Psoas muscle (tissue), 7 donors: ENCODE measurements at regions not wholly inside any gene's neighbourhood (a gene's known extent, or its start where the extent isn't known, plus 50 kb on each side); places are given as distances from the start of the nearest gene placed in this dataset.

Experiments
- ATAC-seq, 4 donors: fragments of 200-7000 bp; cut with Tn5 transposase; one replicate each; pipeline ENCODE4 v1.9.1; 2020; ENCODE audit warnings: moderate library complexity in 3 of 4, mild to moderate bottlenecking in 2 of 4
- DNase-seq, 2 donors: peaks; one replicate each; pipeline ENCODE4 v3.0.0-alpha.2; 2020
- H3K27ac ChIP-seq: fragments of 200-600 bp; one replicate; pipeline ENCODE4 v1.8.0; 2022
- H3K27me3 ChIP-seq, 3 donors: fragments of 200-600 bp in 1 of 3; one replicate each; pipeline versions ENCODE4 v1.6.1 to v1.8.0; 2013 to 2022; ENCODE audit warnings: low read length in 2 of 3, mild to moderate bottlenecking in 2 of 3, moderate library complexity in 1 of 3; ENCODE audit not compliant: insufficient read depth in 3 of 3
- H3K36me3 ChIP-seq, 2 donors: fragments of 200-600 bp in 1 of 2; one replicate each; pipeline versions ENCODE4 v1.6.1 to v1.8.0; 2013 to 2022; ENCODE audit warnings: low read depth in 1 of 2, mild to moderate bottlenecking in 1 of 2, moderate library complexity in 1 of 2; ENCODE audit not compliant: insufficient read depth in 1 of 2
- H3K4me1 ChIP-seq: fragments of 200-600 bp; one replicate; pipeline ENCODE4 v1.8.0; 2022
- H3K4me3 ChIP-seq: fragments of 200-600 bp; one replicate; pipeline ENCODE4 v1.8.0; 2022; ENCODE audit warnings: mild to moderate bottlenecking
- H3K9me3 ChIP-seq: fragments of 200-600 bp; one replicate; pipeline ENCODE4 v1.8.0; 2022
- WGBS, 3 donors: extraction: QIAGEN DNeasy Blood & Tissue Kit; methylation state at CpG; one replicate each; pipeline versions ENCODE4 v1.1.6 to v1.1.7; 2013; 5-methylcytosine and 5-hydroxymethylcytosine counted together
- intact Hi-C, 2 donors: fragments of 100-400 bp; cut with DNase I; formaldehyde crosslinking; loops; one replicate each; pipeline versions ENCODE4 v1.11.0 to v1.14.2; 2022
- TF ChIP-seq, protein P1 (sequence below): fragments of 200-600 bp; IDR thresholded peaks from one replicate; pipeline ENCODE4 v1.8.0; 2022; ENCODE audit warnings: antibody characterized with exemption
- donor health status: healthy with polysubstance abuse.
- donor health status: DM: no; HTN: no; CAD: no; lungs with moderate emphysema.
- donor health status: Bipolar disorder and iron deficiency.
- donor health status: healthy.
- donor health status: DM: yes; HTN: yes; CAD: no.
- donor health status: DM: no; HTN: no; CAD: no.
- donor health status: DM: yes; HTN: yes; CAD: no.

DNA sequence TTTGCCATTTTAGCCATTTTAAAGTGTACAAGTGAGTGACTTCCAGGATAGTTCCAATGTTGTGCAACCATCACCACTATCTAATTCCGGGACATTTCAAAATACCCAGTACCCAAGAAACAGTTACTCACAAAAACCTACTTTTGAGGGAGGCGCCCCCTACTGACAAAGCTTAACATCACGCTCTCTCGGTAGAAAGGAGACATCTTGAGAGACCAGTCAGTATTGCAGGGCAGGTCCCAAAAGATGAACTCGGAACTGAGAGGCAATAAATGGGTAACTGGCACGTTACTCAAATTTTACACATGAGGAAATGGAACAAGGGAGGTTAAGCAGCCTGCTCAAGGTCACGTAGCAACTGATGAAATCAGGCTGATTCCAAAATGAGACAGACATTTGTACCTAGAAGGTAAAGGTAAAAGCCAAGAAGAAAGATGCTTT lies 50.0 kb upstream of the POU2AF1 start:
- H3K36me3 ChIP-seq: no peaks in the 10 kb centered on the region
- peak; percentile 35 to 72 (median 51) for ATAC-seq
- H3K9me3 ChIP-seq: no peaks in the 10 kb centered on the region
- H3K4me1 ChIP-seq: no peaks in the 10 kb centered on the region
- 44 to 68% (median 49%) methylated on average over 7 of the region's 7 CpGs for WGBS, 3 donors
- H3K4me3 ChIP-seq: no peak overlapping the region
- H3K27ac ChIP-seq: no peak overlapping the region
- intact Hi-C loops: no loop called here
- TF ChIP-seq, protein P1, sequence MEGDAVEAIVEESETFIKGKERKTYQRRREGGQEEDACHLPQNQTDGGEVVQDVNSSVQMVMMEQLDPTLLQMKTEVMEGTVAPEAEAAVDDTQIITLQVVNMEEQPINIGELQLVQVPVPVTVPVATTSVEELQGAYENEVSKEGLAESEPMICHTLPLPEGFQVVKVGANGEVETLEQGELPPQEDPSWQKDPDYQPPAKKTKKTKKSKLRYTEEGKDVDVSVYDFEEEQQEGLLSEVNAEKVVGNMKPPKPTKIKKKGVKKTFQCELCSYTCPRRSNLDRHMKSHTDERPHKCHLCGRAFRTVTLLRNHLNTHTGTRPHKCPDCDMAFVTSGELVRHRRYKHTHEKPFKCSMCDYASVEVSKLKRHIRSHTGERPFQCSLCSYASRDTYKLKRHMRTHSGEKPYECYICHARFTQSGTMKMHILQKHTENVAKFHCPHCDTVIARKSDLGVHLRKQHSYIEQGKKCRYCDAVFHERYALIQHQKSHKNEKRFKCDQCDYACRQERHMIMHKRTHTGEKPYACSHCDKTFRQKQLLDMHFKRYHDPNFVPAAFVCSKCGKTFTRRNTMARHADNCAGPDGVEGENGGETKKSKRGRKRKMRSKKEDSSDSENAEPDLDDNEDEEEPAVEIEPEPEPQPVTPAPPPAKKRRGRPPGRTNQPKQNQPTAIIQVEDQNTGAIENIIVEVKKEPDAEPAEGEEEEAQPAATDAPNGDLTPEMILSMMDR: peak; percentile 44
- no peaks in the 10 kb centered on the region for H3K27me3 ChIP-seq
- peak; percentile 51 to 65 for DNase-seq
